T47D (cell line): ENCODE measurements at regions not wholly inside any gene's neighbourhood (a gene's known extent, or its start where the extent isn't known, plus 50 kb on each side); places are given as distances from the start of the nearest gene placed in this dataset.

Source experiments
- DNase-seq, 2 experiments: peaks; one replicate each; pipeline versions ENCODE4 v3.0.0 to v3.0.0-alpha.2; 2011 to 2012; ENCODE audit warnings: low read depth in 1 of 2, low spot score in 1 of 2
- JUND ChIP-seq: IDR thresholded peaks from 2 replicates; pipeline ENCODE4 v1.6.1; 2012; ENCODE audit warnings: low read depth
- in situ Hi-C: cut with HindIII; loops from 2 replicates; pipeline ENCODE4 v1.10.0; 2016; ENCODE audit warnings: low sequenced_read_pairs, low pct_unique_long_range_greater_than_20kb

DNA sequence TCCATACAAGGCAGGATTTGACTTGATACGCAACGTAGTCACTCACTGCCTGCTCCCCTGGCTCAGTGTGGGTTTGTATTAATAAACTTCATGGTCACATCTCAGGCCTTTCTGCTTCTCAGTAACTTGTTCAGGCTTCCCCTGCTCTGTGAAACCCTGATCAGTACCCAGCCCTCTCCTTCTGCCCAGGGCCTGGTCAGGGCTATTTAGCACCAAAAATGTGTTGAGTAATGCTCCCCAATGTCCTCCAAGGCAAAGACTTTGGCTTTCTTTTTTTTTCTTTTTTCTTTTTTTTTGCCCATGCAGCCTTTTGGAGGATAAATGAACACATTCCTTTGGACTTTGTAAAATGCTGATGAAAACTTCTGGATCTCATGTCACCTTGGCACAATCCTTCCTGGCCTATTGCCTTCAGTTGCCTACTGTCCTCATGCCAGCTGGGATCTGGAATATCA is 399.2 kb upstream of the KLF4 start:
- in situ Hi-C loops, result no loop called here
- no peak for DNase-seq
- TF ChIP-seq JUND, result no peak

DNA sequence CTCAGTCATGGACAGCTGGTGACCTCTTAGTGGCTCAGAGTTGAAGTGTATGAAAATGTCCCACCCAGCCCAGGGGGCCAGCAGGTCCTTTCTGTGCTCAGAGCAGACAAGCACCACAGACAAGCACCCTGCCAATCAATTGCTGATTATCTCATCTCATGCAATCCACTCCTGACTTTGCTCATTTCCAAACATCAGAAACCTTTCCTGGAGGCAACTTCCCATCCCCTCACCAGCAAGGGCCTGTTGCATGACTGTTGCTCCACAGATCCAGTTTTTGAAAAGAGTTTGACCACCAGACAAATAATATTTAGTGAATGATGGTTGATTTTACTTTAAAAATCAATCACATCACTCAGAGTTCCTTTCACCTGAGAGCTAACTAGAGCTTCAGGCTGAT is 397.3 kb upstream of the KLF4 start:
- no peak for TF ChIP-seq JUND
- no peak for DNase-seq
- in situ Hi-C loops, result no loop called here

DNA sequence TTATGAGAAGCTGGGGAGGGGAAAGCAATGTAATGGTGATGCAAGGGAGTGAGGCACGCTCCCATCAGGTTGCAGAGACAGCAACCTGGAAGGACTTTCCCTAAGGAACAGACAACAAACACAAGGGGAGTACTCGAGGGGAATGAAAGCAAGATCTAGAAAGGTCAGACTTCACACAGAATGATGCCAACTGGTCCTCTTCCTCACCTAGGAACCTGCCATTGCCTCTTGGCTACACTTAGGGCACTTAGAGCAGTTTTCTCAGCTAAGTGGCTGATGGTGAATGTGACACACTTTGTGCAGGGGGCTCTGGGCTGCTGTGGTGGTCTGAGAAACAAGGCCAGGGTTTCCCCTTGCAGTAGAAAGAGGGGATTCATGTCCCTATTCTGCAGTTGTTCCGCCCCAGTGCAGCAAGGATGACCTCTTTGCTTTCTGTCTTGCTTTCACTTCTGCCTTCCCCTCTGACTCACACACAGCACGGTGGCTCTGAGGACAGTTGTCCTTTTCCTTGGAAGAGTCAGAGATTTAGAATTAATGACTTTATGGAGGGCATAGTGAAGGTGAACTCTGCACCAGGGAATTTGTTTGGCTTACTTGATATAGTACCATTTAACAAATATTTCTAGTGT is 394.0 kb upstream of the KLF4 start:
- no peak for TF ChIP-seq JUND
- in situ Hi-C loops, result no loop called here
- DNase-seq, result no peak

DNA sequence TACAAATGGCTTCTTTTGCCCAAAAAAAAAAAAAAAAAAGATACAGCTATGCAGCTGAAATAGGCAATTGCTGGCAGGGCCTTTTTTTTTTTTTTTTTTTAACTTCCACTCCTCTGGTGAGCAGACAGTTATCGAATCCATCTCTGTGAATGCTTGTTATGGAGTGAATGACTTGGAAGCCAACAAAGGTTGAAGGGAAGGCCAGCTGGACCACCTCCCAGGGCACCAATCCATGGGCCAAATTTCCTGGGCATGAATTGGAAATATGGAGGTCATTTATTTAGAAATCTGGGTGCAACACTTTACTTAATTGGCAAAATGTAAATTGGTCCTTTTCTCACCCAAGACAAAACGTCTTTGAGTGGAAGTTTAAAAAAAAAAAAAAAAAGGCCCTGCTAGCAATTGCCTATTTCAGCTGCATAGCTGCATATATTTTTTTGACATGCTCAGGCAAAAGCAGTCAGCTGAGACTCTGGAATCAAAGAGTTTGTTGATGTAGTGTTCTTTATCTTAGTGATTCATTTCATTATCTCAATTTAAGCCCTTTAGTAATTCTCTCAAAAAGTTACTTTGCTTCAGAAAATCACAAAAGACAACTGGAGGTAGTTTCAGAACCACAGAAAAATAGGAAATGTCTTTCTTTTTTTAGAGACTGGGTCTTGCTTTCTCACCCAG is 392.2 kb upstream of the KLF4 start:
- no peak for TF ChIP-seq JUND
- in situ Hi-C loops, result no loop called here
- no peak for DNase-seq

DNA sequence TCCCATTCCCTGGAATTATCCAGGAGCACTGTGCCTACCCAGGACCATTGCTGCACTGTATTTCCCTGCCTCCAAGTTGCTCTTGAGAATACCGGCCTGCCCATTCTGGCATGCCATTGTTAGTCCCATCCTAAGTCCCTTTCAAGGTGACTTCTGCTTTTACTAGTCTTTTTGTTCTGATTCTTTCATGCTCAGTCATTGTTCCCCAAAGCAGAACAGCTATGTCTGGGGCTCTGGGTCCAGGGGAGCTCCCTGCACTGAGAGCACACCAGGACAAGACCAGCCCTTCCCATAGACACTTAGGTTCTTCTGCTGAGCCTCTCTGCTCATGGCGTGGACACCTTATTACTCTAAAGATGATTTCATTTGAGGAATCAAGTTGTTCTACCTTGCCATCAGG is 388.9 kb upstream of the KLF4 start:
- in situ Hi-C loops, result no loop called here
- DNase-seq, result no peak
- TF ChIP-seq JUND, result no peak

DNA sequence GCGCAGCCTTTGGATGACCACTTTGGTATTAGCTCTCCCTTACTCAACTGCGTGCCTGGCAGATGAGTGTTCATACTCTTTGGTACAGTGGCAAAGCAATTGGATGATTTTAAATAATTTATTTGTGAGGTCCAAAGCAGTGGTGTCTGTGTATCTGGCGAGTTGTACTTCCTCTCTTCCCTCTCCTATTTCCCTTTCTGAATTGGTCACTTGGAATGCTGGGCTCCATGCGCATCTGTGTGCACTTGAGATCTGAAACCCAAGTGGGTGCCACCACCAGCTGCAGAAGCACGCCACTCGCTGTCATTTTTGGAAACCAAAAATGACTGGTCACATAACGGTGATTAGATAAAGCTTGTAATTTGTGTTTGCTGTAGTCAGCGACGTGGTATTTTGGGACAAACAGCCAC is 386.0 kb upstream of the KLF4 start:
- in situ Hi-C loops, result no loop called here
- TF ChIP-seq JUND, result no peak
- DNase-seq, result no peak

DNA sequence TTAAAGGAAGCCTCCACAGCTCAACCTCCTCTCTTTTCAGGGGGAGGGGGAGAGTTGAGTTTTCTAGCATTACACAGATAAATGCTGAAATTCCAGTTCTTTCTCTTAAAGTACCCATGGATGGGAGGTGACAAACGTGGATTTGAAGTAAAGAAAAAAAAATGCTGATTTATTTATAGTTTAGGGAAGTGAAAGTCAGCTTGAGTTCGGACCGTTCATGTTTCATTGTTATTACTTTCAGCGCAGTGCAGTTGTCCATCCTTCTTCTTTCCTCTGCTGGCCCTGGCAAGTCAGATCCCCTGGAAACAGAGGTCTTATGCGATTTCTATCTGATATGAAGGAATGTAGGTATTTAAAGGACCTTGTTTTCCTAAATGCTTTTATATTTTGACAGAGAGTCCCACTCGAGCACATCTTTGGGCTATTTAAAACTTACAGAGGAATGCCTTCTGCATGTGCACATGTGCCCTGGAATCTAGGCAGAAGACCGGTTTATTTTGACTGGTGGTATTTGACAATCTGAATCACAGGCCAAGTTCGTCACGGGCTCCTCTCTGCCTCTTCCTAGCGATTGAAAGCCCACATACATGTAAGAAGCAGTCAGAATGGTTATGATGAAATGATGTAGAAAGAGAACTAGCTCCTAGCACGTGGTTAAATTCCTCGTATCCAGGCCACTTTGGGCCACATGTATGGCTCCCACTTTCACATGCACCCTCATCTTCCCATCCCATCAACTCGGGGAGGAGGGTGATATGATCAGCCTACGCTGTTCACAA is 385.2 kb upstream of the KLF4 start:
- no peak for TF ChIP-seq JUND
- in situ Hi-C loops, result no loop called here
- no peak for DNase-seq

DNA sequence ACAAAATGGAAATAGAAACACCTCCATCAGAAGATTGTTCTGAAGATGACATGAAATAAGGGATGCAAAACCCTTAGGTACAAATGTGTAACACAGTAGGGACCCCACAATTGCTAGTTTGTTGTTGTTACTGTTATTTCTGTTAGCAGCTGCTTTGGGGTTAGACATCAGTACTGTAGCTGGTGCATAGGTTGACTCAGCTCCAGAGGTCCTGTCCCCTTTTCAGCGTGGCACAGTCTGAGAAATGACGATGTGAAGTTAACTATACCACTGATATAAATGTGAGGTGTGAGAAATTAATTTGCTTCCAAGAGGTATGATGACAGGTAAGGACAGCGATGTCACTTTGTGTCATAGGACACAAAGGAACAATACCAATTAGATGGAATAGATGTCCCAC is 384.6 kb upstream of the KLF4 start:
- no peak for TF ChIP-seq JUND
- in situ Hi-C loops, result no loop called here
- no peak for DNase-seq

DNA sequence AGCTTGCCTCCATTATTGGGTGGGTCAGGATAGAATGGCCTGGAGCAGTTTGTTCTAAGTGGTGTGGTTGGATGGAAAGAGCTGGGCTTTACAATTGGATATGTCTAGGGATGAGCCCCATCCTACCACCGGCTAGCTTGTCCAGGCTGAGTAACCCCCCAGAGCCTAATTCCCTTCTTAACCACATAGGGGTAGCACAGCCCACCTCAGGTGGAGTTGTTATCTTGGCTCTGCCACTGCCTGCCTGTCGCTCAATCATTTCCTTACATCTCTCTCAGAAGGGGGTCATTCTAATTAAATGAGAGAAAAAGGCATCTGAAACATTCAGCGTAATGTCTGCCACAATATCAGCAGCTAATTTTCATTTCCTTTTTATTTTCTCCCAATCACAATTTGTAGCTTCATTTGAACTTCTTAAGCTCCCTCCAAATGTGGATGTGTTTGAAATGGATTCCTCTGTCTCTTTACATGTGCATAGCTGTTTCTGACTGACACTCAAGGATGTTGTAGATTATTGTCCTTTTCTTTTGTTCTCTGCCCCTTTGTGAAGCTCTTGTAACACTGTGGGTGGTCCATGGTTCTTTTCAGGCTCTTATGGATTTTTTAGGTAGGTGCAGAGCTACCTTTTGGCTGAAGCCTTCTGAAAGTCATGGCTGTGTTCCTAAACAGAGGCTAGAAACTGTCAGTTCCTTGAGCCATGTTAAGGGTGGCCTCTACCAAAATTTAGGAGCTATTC is 383.1 kb upstream of the KLF4 start:
- DNase-seq, result no peak
- no peak for TF ChIP-seq JUND
- in situ Hi-C loops, result no loop called here

DNA sequence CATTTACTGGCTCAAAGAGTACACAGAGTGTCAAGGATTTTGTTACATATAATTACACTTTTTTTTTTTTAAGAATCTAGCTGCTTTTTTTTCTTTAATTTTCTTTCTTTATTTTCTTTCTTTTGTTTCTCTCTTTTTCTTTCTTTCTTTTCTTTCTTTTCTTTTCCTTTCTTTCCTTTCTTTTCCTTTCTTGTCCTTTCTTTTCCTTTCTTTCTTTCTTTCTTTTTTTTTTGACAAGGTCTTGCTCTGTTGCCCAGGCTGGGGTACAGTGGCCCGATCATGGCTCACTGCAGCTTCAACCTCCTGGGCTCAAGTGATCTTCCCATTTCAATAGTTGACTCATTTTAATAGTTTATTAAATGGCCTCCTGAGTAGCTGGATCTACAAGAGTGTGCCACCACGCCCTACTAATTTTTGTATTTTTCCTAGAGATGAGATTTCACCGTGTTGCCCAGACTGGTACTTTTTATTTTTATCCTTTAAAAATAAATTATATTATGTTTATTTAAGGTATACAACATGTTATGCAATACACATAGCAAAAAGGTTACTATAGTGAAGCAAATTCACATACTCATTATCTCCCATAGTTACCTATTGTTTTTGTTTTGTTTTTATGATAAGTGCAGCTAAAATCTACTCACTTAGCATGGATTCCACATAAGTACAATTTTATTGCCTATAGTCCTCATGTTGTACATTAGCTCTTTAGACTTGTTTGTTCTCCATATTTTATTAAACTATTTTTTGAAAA is 381.5 kb upstream of the KLF4 start:
- in situ Hi-C loops, result no loop called here
- TF ChIP-seq JUND, result no peak
- DNase-seq, result no peak

DNA sequence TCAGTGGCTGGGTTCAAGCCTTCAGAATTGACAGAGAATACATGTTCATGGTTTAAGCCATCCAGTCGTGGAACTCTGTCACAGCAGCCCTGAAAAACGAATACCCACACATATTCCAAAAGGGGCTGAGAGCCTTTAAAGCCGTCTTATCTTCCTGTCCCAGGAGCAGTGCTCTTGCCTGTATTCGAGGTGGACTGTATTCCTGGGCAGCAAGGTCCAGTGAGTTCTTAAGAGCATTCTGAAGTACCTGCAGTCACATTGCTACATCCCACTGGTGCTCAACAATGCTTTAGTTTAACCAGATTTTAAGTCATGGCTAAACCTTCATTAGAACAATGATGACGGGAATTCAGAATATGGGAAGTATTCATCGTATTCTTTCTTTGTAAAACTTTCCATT is 380.7 kb upstream of the KLF4 start:
- no peak for TF ChIP-seq JUND
- no peak for DNase-seq
- in situ Hi-C loops, result no loop called here

DNA sequence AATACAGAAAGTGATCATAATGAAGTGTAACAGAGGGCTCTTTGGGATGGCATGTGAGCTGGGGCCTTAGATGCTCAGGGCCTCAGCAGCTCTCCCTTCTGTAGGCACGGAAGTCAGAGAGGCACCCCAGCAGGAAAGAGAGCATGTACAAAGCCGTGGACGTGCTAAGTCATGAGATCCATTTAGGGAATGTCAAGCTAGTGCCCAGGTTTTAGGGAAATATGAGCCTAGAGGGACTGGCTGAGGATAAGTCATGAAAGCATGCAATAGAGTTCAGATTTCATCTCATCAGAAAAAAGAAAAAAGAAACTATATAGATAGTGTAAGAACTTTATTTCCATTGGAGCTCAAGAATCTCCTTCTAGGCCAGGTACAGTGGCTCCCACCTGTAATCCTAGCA is 379.5 kb upstream of the KLF4 start:
- no peak for TF ChIP-seq JUND
- in situ Hi-C loops, result no loop called here
- no peak for DNase-seq

DNA sequence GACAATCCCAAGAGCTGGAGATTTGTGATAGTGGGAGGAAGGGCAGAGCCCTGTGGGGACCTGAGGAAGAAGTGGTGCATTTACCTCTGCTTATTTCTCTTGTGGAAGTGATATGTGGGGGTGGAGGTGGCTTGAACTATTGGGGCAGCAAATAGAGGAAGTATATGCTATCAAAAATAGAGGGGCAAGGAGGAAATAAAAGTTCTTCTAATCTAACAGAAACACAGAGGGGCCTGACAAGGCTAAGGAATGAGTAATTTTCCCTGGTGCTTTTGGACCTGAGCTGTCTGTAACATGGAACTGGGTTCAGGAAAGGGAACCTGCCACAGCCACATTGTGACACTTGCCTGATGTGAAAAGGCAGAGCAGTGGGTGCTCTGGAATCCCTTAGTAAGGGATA is 378.6 kb upstream of the KLF4 start:
- in situ Hi-C loops, result no loop called here
- no peak for TF ChIP-seq JUND
- DNase-seq, result no peak
